ENCODE measurements at regions not wholly inside any gene's neighbourhood (a gene's known extent, or its start where the extent isn't known, plus 50 kb on each side); places are given as distances from the start of the nearest gene placed in this dataset.

- no peak for DNase-seq (ENCODE audit: low spot score)
Observed at GRCh38 chr4:67101612-67102011, 443.7 kb downstream of the CENPC start.

GRCh38 chr4:67092351-67092750, 453.0 kb downstream of the CENPC start:
- ChIA-PET CTCF (no interaction called here), POLR2A (ENCODE audit: low non-redundant PET) (no interaction called here)

More at GRCh38 chr4:67101612-67102011, 443.7 kb downstream of the CENPC start:
- CTCF ChIA-PET = no interaction called here
- no peaks in the 10 kb centered on the region for H3K9me3 ChIP-seq (ENCODE audit: low read depth, low read length, poor library complexity, severe bottlenecking)
- H3K4me3 ChIP-seq (ENCODE audit: low read depth, low read length, poor library complexity, severe bottlenecking) = no peak overlapping the region
- no peaks in the 10 kb centered on the region for H3K36me3 ChIP-seq (ENCODE audit: insufficient read depth, low read length, poor library complexity, severe bottlenecking)
- no TSS peak for BruUV-seq (replicated peaks)
- no peak overlapping the region for H3K27ac ChIP-seq (ENCODE audit: low read depth, low read length, poor library complexity, severe bottlenecking)
- H3K4me1 ChIP-seq (ENCODE audit: insufficient read depth, low read length, poor library complexity, severe bottlenecking) = no peaks in the 10 kb centered on the region
- intact Hi-C loops (cut with micrococcal nuclease; ENCODE audit: unreplicated experiment) = no loop called here
- POLR2A ChIA-PET (ENCODE audit: low non-redundant PET) = no interaction called here
- H3K27me3 ChIP-seq (replicated peaks; ENCODE audit: insufficient read depth, low read depth, low read length, poor library complexity) = no peaks in the 10 kb centered on the region
- no peak for TF ChIP-seq EZH2 (IDR thresholded peaks at IDR 0.05; ENCODE audit: borderline replicate concordance, low read depth, low read length, poor library complexity, severe bottlenecking)
- TF ChIP-seq CTCF (conservative IDR thresholded peaks at IDR 0.05; ENCODE audit: low read depth, low read length) = no peak

GRCh38 chr4:67091673-67092072, 453.6 kb downstream of the CENPC start:
- Histone ChIP-seq H3K27ac (ENCODE audit: low read depth, low read length, poor library complexity, severe bottlenecking) (no peak overlapping the region), H3K27me3 (replicated peaks; ENCODE audit: insufficient read depth, low read depth, low read length, poor library complexity) (no peaks in the 10 kb centered on the region), H3K36me3 (ENCODE audit: insufficient read depth, low read length, poor library complexity, severe bottlenecking) (no peaks in the 10 kb centered on the region), H3K4me1 (ENCODE audit: insufficient read depth, low read length, poor library complexity, severe bottlenecking) (no peaks in the 10 kb centered on the region), H3K4me3 (ENCODE audit: low read depth, low read length, poor library complexity, severe bottlenecking) (no peak overlapping the region), H3K9me3 (ENCODE audit: low read depth, low read length, poor library complexity, severe bottlenecking) (no peaks in the 10 kb centered on the region)
- CTCF ChIA-PET = no interaction called here
- intact Hi-C loops (cut with micrococcal nuclease; ENCODE audit: unreplicated experiment) = no loop called here
- DNase-seq (ENCODE audit: low spot score) = no peak
- BruUV-seq (replicated peaks) = no TSS peak
- POLR2A ChIA-PET (ENCODE audit: low non-redundant PET) = no interaction called here
- no peak for TF ChIP-seq EZH2 (IDR thresholded peaks at IDR 0.05; ENCODE audit: borderline replicate concordance, low read depth, low read length, poor library complexity, severe bottlenecking)
- TF ChIP-seq CTCF (conservative IDR thresholded peaks at IDR 0.05; ENCODE audit: low read depth, low read length) = no peak

More at GRCh38 chr4:67092351-67092750, 453.0 kb downstream of the CENPC start:
- no TSS peak for BruUV-seq (replicated peaks)
- Histone ChIP-seq H3K4me3 (ENCODE audit: low read depth, low read length, poor library complexity, severe bottlenecking) (no peak overlapping the region), H3K27me3 (replicated peaks; ENCODE audit: insufficient read depth, low read depth, low read length, poor library complexity) (no peaks in the 10 kb centered on the region), H3K36me3 (ENCODE audit: insufficient read depth, low read length, poor library complexity, severe bottlenecking) (no peaks in the 10 kb centered on the region), H3K9me3 (ENCODE audit: low read depth, low read length, poor library complexity, severe bottlenecking) (no peaks in the 10 kb centered on the region), H3K4me1 (ENCODE audit: insufficient read depth, low read length, poor library complexity, severe bottlenecking) (no peaks in the 10 kb centered on the region), H3K27ac (ENCODE audit: low read depth, low read length, poor library complexity, severe bottlenecking) (no peak overlapping the region)
- no peak for TF ChIP-seq EZH2 (IDR thresholded peaks at IDR 0.05; ENCODE audit: borderline replicate concordance, low read depth, low read length, poor library complexity, severe bottlenecking)
- TF ChIP-seq CTCF (conservative IDR thresholded peaks at IDR 0.05; ENCODE audit: low read depth, low read length) = no peak
- no peak for DNase-seq (ENCODE audit: low spot score)
- intact Hi-C loops (cut with micrococcal nuclease; ENCODE audit: unreplicated experiment) = no loop called here
